Epithelial cell of proximal tubule (primary cell): ENCODE measurements at regions not wholly inside any gene's neighbourhood (a gene's known extent, or its start where the extent isn't known, plus 50 kb on each side); places are given as distances from the start of the nearest gene placed in this dataset.

Source experiments
- DNase-seq: peaks from one replicate; pipeline ENCODE4 v3.0.0-alpha.2; 2011; ENCODE audit warnings: low read depth
- H3K4me3 ChIP-seq: 2 replicates; pipeline ENCODE4 v1.5.1; 2011; ENCODE audit warnings: low read depth, mild to moderate bottlenecking, low read length
- CTCF ChIP-seq: conservative IDR thresholded peaks from 2 replicates; pipeline ENCODE4 v1.5.1; 2012; ENCODE audit warnings: low read depth, mild to moderate bottlenecking, low read length

- no peak for TF ChIP-seq CTCF
- H3K4me3 ChIP-seq, result no peak overlapping the region
- no peak for DNase-seq
Observed at GRCh38 chr3:40914475-40914874, 284.8 kb upstream of the CTNNB1 start.

- no peak overlapping the region for H3K4me3 ChIP-seq
- DNase-seq, result no peak
- no peak for TF ChIP-seq CTCF
Observed at GRCh38 chr3:40915346-40915865, 283.9 kb upstream of the CTNNB1 start.

- no peak overlapping the region for H3K4me3 ChIP-seq
- peak; percentile 76 for DNase-seq
- TF ChIP-seq CTCF, result no peak
Observed at GRCh38 chr3:40920041-40920440, 279.3 kb upstream of the CTNNB1 start.

GRCh38 chr3:40921251-40921650, 278.1 kb upstream of the CTNNB1 start:
- no peak for DNase-seq
- no peak for TF ChIP-seq CTCF

GRCh38 chr3:40923143-40923542, 276.2 kb upstream of the CTNNB1 start:
- no peak for TF ChIP-seq CTCF
- no peak overlapping the region for H3K4me3 ChIP-seq
- no peak for DNase-seq

More at GRCh38 chr3:40921251-40921650, 278.1 kb upstream of the CTNNB1 start:
- H3K4me3 ChIP-seq, result no peak overlapping the region

GRCh38 chr3:40923651-40924050, 275.7 kb upstream of the CTNNB1 start:
- no peak overlapping the region for H3K4me3 ChIP-seq
- DNase-seq, result no peak
- no peak for TF ChIP-seq CTCF

- no peak overlapping the region for H3K4me3 ChIP-seq
- no peak for TF ChIP-seq CTCF
- no peak for DNase-seq
Observed at GRCh38 chr3:40924559-40925141, 274.7 kb upstream of the CTNNB1 start.
